Fibroblast of the conjunctiva (primary cell): ENCODE measurements at regions not wholly inside any gene's neighbourhood (a gene's known extent, or its start where the extent isn't known, plus 50 kb on each side); places are given as distances from the start of the nearest gene placed in this dataset.
"Not testable (repeated sequence)": the region's sequence is repeated elsewhere in the genome, so short reads cannot be mapped to it uniquely, and the experiment has no call there.

Experiments used
- DNase-seq: peaks from one replicate; pipeline ENCODE4 v3.0.0-alpha.2; 2010; ENCODE audit warnings: low read depth

- DNase-seq: no peak
These were observed 1163.4 kb upstream of the ATXN8OS start for GRCh38 chr13:68944272-68944671.

DNA sequence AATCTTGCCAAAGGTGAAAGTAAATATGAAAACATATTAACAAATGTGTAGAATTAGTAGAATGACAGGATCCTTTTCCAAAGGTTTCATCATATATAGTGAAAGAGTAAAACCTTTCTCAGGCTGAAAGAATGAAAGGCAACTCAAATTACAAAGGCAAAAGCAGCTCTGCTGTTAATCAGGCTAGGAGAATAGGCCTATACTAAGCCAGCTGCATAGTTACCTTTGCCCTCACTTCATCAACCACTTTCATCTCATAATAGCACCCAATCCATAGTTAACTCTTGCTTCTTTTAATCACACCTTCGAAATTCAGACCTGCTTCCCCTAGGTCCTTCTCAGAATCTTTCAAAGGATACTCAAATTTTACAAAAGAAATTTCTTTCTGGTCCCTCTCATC lies 1167.6 kb upstream of the ATXN8OS start:
- no peak for DNase-seq

DNA sequence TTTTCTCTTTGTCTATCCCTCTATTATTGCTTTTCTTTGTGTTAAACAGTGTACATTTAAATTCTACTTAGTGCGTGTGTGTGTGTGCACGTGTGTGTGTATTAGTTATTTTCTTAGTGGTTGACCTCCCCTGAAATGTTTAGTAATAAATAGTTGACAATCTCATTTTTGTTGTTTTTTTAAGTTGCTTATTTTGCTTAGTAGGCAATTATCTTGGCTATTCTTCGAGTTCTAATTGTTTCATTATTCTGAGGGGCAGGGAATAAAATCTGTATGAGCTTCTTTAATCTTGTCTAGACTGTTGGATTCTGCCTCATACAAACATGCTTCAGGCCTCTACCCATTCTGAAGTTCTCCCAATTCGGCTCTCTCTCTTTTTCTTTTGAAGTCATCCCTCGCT lies 1169.0 kb upstream of the ATXN8OS start:
- DNase-seq: no peak

GRCh38 chr13:68929075-68929745 lies 1178.4 kb upstream of the ATXN8OS start:
- no peak for DNase-seq

DNA sequence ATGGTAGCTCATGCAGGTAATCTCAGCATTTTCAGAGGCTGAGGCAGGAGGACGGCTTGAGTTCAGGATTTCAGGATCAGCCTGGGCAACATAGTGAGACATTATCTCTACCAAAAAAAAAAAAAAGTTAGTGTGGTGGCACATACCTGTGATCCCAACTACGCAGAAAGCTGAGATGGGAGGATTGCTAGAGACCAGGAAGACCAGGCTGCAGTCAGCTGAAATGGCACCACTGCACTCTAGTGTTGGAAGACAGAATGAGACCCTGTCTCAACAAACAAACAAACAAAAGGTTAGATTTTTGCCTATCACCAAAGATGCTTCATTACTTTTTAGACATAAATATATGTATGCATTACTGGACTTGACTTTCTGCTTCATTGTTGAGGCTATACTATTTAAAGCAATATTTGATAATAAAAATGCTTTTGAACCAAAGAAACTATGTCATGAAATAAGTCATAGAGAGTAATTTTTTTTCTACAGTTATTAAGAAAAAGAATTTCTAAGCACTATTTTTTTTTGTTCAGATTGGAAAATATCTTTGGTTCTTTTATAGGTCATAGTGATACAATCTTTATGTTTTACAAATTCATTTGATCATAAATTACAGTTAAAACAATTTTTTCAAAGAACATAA lies 1180.1 kb upstream of the ATXN8OS start:
- peak; percentile 4 for DNase-seq

DNA sequence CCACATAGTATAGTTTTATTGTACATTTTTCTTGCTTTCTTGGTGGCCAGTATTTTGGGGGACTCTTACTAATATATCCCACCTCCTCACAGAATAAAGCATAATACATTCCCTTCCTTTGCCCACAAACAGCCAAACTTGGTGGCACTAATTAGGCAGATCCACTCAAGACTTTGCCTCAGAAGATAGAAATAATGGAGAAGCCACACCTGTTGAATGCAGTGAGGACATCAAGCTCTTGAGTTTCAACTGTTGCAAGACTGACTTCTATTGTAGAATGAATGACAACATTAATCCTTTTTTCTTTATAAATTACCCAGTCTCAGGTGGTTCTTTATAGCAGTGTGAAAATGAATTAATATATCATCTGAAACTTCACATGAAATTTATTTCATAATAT lies 1183.6 kb upstream of the ATXN8OS start:
- DNase-seq: no peak

DNA sequence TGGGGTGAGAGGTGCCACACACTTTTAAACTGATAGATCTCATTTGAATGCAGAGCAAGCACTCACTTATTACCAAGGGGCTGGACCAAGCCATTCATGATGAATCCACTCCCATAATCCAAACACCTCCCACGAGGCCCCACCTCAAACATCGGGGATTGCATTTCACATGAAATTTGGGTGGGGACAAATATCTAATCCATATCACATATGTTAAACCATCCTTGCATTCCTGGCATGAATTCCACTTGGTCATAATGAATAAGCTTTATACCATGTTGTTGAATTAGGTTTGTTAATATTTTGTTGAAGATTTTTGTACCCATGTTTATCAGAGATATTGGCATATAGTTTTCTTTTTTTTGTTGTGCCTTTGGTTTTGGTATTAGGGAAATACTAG lies 1198.7 kb upstream of the ATXN8OS start:
- DNase-seq: no peak

DNA sequence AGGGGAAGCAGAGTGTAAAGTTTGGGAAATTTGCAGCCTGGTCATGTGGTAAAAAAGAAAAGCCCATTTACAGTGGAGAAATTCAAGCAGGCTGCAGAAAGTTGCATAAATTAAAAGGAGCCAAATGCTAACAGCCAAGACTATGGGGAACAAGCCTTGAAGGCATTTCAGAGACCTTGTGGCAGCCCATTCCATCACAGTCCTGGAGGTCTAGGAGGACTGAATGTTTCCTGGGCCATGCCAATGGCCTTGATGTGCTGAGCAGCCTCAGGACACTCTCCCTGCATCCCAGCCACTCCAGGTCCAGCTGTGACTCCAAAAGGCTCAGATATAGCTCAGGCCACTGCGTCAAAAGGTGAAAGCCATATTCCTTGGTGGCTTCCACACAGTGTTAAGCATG lies 1202.4 kb upstream of the ATXN8OS start:
- DNase-seq: no peak

GRCh38 chr13:68897331-68897928 lies 1210.2 kb upstream of the ATXN8OS start:
- no peak for DNase-seq

- no peak for DNase-seq
These were observed 1211.9 kb upstream of the ATXN8OS start for GRCh38 chr13:68895696-68896095.

GRCh38 chr13:68893721-68894120 lies 1213.9 kb upstream of the ATXN8OS start:
- not testable (repeated sequence) for DNase-seq

DNA sequence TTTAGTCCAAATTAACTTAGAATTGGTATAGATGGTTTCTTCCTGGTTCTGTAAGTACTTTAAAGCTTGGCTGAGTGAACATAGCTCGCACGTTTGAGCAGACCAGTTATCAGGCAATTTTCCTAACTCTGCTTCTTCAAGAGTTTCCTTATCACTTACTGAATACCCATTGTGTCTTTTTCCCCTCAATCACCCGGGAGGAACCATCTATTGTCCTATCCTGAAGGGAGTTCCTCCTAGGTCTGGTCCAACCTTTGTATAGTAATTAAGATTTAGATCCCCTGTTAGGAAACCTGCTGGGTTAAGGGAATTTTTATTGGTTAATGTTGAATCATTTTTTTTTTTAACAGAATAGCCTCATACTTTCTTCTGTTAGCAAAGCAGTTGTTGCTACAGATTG lies 1215.0 kb upstream of the ATXN8OS start:
- not testable (repeated sequence) for DNase-seq

DNA sequence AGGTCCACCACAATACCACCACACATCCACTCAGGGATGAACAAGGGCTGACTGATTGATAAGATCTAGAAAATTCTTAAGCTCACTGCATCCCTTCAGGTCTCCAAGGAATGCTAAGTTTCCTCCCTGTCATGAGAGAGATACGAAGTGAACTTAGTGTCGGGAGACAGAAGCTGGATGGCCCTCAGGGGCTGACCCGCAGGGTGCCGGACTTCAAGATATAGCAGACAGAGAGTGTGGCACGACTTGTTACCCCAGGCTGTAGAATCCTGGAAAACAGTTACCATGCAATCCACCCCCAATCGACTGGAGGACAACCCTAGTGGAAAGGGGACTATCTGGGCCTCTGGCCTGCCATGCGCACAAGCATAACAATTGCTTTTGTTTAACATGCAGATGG lies 1217.5 kb upstream of the ATXN8OS start:
- not testable (repeated sequence) for DNase-seq

GRCh38 chr13:68888832-68889231 lies 1218.8 kb upstream of the ATXN8OS start:
- no peak for DNase-seq

GRCh38 chr13:68872338-68872737 lies 1235.3 kb upstream of the ATXN8OS start:
- DNase-seq: no peak

- no peak for DNase-seq
These were observed 1256.6 kb upstream of the ATXN8OS start for GRCh38 chr13:68851026-68851425.

- no peak for DNase-seq
These were observed 1257.5 kb upstream of the ATXN8OS start for GRCh38 chr13:68850160-68850559.

DNA sequence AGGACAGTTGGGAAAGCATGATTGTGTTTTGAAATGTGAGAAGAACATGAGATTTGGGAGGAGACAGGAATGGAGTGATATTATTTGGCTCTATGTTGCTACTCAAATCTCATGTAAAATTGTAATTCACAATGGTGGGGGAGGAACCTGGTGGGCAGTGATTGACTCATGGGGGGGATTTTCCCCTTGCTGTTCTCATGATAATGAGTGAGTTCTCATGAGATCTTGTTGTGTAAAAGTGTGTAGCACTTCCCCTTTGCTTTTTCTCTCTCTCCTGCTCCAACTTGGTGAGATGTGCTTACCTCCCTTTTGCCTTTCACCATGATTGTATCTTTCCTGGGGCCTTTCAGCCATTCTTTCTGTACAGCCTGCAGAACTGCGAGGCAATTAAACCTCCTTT lies 1261.0 kb upstream of the ATXN8OS start:
- DNase-seq: no peak

DNA sequence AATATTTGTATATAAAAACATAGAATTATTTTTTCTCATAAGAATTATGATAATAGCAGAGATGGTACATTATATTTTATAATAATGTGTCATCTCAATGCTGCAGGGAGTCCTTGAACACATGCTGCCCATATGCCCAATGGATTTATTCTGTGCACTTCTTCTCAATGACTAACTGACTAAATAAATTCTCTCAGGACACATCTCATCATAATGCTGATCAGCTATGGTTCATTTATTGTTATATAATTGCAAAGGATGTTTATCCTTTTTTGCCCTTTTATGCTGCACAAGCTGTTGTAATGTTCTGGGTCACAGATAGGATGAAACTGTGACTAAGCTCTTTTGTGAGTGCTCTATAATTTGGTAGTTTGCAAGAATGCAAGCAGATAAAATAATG lies 1273.3 kb upstream of the ATXN8OS start:
- no peak for DNase-seq

- DNase-seq: no peak
These were observed 1290.9 kb upstream of the ATXN8OS start for GRCh38 chr13:68816715-68817114.

GRCh38 chr13:68813180-68813796 lies 1294.3 kb upstream of the ATXN8OS start:
- no peak for DNase-seq

DNA sequence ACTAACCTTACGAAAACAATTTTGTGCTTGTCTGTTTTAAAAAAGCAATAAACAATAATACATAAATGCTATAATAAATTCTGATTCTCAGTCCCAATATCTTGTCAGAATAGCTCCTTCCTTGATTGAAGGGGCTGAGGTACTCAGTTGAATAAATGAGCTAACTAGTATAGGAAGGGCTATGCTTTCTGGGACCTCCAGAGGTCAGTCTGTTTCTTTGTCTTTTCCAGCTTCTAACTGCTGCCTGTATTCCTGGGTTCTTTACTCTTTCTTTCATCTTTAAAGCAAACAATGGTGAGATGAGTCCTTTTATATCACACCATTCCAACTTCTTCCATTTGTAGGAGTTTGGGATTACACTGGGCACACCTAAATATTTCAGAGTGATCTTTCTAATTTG lies 1297.0 kb upstream of the ATXN8OS start:
- no peak for DNase-seq

DNA sequence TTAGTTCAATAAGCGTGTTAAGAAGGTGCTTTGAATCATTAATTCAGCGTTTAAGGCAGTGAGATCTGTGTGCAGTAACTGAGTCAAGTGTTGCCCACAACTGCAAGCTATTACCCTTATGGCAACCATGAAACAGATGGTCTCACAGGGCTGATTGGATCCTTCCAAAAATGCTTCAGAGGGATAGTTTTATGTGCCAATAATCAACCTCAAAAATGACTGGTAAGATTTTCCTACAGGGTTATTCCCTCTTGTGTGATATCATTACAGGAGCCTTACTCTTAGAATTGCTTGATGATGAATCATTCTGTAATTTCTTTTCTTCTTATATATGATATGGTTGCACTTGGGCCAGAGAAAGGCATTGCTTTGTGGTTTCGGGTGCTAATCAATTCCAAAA lies 1299.2 kb upstream of the ATXN8OS start:
- no peak for DNase-seq
